Coronary artery (tissue), 2 donors: ENCODE measurements at regions not wholly inside any gene's neighbourhood (a gene's known extent, or its start where the extent isn't known, plus 50 kb on each side); places are given as distances from the start of the nearest gene placed in this dataset.

ENCODE experiments used
- DNase-seq: peaks from one replicate; pipeline ENCODE4 v3.0.0-alpha.2; 2017; ENCODE audit warnings: low spot score
- H3K27ac ChIP-seq, 2 donors: fragments of 200-600 bp; sonication (generic); one replicate each; pipeline ENCODE4 v1.5.1; 2016 to 2019
- H3K4me3 ChIP-seq: fragments of 200-600 bp; sonication (generic); 2 replicates; pipeline ENCODE4 v1.5.1; 2016; ENCODE audit warnings: mild to moderate bottlenecking, moderate library complexity
- CTCF ChIP-seq: fragments of 200-600 bp; sonication (generic); IDR thresholded peaks from one replicate; pipeline ENCODE4 v1.5.1; 2019; ENCODE audit warnings: antibody characterized with exemption

GRCh38 chr10:80784695-80785094 lies 247.0 kb downstream of the SH2D4B start:
- DNase-seq, result no peak
- no peak overlapping the region for H3K4me3 ChIP-seq
- no peak overlapping the region for H3K27ac ChIP-seq
- no peak for TF ChIP-seq CTCF

- H3K4me3 ChIP-seq, result no peak overlapping the region
- TF ChIP-seq CTCF, result no peak
- H3K27ac ChIP-seq, result no peak overlapping the region
- DNase-seq, result no peak
Measured at GRCh38 chr10:80786322-80786721, 248.6 kb downstream of the SH2D4B start.

- no peak for TF ChIP-seq CTCF
- DNase-seq, result no peak
- H3K27ac ChIP-seq, result no peak overlapping the region
- no peak overlapping the region for H3K4me3 ChIP-seq
Measured at GRCh38 chr10:80787952-80788351, 250.2 kb downstream of the SH2D4B start.

- no peak for DNase-seq
- Histone ChIP-seq H3K27ac (no peak overlapping the region), H3K4me3 (no peak overlapping the region)
- no peak for TF ChIP-seq CTCF
Measured at GRCh38 chr10:80794994-80795393, 257.3 kb downstream of the SH2D4B start.

- no peak overlapping the region for H3K4me3 ChIP-seq
- DNase-seq, result no peak
- TF ChIP-seq CTCF, result no peak
- H3K27ac ChIP-seq, result no peak overlapping the region
Measured at GRCh38 chr10:80805343-80806020, 267.8 kb downstream of the SH2D4B start.

GRCh38 chr10:80814147-80814652 lies 276.5 kb downstream of the SH2D4B start:
- TF ChIP-seq CTCF, result no peak
- Histone ChIP-seq H3K27ac (no peak overlapping the region), H3K4me3 (no peak overlapping the region)
- no peak for DNase-seq

GRCh38 chr10:80829151-80829550 lies 291.4 kb downstream of the SH2D4B start:
- Histone ChIP-seq H3K27ac (no peak overlapping the region), H3K4me3 (no peak overlapping the region)
- DNase-seq, result no peak
- TF ChIP-seq CTCF, result no peak
